ENCODE measurements at regions not wholly inside any gene's neighbourhood (a gene's known extent, or its start where the extent isn't known, plus 50 kb on each side); places are given as distances from the start of the nearest gene placed in this dataset.

DNA sequence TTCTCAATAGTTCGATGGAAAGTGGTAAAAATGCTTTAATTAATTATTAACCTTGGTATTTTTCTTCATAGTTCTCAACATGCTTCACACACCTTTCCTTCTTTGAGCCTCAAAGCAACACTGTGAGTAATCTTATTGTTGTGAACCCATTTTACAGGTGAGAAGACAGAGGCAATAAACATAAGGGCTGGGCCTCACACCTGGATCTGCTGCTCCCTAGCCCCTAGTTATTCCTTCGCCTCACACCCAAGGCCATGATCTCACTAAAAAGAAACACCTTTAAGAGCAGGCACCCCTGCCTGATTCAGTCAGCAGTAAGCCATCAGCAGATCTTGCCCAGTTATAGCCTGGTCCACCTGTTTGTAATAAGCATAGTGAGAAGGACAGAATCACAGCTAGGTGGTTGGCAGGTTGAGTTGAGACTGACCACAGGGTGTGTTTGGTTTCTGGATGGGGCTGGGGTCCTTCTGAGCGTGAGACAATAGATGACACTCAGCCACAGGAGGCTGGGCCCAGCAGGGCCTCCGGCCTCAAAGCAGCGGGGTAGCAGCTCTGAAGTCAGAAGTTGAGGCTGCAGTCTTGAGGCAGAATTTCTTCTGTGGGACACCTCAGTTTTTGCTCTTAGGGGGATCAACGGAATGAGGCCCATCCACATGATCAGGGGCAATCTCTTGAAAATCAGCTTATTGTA is 203.9 kb downstream of the RHOU start:
- Histone ChIP-seq H3K9me3 (peaks cover 0 to 3% (median 0%) of the 10 kb centered on the region in 4 donors), H3K4me3 (no peak overlapping the region), H3K4me1 (peaks cover 0 to 31% (median 2%) of the 10 kb centered on the region in 4 donors), H3K36me3 (no peaks in the 10 kb centered on the region), H3K27ac (peak overlapping the region in 2 of 4 donors; percentile 17 to 55), H3K27me3 (no peaks in the 10 kb centered on the region)
- no peak for DNase-seq
- no peak for TF ChIP-seq POLR2A (IDR thresholded peaks at IDR 0.05)

DNA sequence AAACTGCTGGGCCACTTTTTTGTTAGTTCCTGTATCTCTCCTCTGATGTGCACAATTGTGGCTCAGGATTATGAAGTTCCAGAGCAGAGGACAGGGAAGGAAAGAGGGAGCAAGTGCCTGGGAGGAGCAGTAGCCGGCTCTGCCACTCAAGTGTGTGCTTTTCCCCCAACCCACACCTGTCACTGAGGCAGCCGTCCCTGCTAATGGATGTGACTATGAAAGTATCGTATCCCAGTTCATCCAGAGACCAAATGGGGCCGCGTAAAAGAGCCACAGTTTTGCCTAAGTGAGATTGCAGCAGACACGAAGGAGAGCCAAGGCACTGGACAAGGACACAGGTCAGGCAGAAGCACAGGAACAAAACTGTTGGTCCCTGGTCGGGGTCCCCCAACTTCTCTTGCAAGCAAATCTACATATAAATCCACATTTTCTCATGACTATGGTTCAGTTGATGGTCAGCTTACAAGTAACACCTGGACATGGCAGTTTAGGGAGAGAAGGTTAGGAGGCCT is 204.7 kb downstream of the RHOU start:
- Histone ChIP-seq H3K4me3 (no peak overlapping the region), H3K27me3 (no peaks in the 10 kb centered on the region), H3K4me1 (peaks cover 0 to 24% (median 2%) of the 10 kb centered on the region in 4 donors), H3K27ac (no peak overlapping the region), H3K36me3 (no peaks in the 10 kb centered on the region), H3K9me3 (peaks cover 0 to 3% (median 0%) of the 10 kb centered on the region in 4 donors)
- no peak for DNase-seq
- TF ChIP-seq, protein P1, sequence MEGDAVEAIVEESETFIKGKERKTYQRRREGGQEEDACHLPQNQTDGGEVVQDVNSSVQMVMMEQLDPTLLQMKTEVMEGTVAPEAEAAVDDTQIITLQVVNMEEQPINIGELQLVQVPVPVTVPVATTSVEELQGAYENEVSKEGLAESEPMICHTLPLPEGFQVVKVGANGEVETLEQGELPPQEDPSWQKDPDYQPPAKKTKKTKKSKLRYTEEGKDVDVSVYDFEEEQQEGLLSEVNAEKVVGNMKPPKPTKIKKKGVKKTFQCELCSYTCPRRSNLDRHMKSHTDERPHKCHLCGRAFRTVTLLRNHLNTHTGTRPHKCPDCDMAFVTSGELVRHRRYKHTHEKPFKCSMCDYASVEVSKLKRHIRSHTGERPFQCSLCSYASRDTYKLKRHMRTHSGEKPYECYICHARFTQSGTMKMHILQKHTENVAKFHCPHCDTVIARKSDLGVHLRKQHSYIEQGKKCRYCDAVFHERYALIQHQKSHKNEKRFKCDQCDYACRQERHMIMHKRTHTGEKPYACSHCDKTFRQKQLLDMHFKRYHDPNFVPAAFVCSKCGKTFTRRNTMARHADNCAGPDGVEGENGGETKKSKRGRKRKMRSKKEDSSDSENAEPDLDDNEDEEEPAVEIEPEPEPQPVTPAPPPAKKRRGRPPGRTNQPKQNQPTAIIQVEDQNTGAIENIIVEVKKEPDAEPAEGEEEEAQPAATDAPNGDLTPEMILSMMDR (IDR thresholded peaks at IDR 0.05) = no peak
- no peak for TF ChIP-seq POLR2A (IDR thresholded peaks at IDR 0.05)

DNA sequence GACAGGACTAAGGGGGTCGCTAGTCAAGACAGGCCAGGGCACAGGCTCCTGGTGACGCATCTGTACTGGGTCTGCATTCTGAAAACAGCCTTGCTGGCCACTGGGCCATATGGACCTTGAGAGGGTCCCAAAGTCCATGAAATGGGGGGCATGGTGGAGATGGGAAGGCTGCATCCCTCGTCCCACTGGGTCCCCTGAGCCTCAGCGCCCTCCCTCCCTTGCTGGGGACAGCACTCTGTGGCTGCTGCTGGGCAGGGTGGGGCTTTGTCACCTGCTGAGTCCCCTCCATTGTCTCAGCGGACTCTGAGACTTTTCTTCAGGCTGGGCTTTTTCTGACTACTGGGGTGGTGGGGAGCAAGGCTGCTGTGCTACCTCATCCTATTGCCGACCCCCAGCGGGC is 205.2 kb downstream of the RHOU start:
- Histone ChIP-seq H3K36me3 (no peaks in the 10 kb centered on the region), H3K4me1 (peaks cover 0 to 24% (median 2%) of the 10 kb centered on the region in 4 donors), H3K9me3 (peaks cover 0 to 3% (median 0%) of the 10 kb centered on the region in 4 donors), H3K27ac (no peak overlapping the region), H3K4me3 (no peak overlapping the region), H3K27me3 (no peaks in the 10 kb centered on the region)
- TF ChIP-seq, protein P1 (IDR thresholded peaks at IDR 0.05) = no peak
- TF ChIP-seq POLR2A (IDR thresholded peaks at IDR 0.05) = no peak
- DNase-seq = no peak

DNA sequence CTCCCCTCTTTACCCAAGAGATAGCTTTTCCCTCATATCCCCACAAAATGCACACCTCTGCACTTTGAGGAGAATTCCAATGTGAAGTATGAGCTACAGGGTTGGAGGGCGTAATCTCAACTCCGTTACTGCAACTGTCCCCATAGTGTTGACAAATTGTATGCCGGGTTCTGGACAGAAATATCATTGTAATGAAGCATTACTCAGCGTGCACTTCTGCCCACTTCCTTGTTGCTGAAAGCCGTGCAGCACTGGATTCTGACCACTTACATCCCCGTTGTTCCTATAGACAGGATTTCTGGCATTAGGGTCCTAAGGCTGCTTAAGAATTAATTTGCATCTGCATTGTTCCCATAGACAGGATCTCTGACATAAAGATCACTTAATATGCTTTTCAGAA is 205.6 kb downstream of the RHOU start:
- Histone ChIP-seq H3K27me3 (no peaks in the 10 kb centered on the region), H3K36me3 (no peaks in the 10 kb centered on the region), H3K4me3 (no peak overlapping the region), H3K27ac (no peak overlapping the region), H3K9me3 (peaks cover 0 to 3% (median 0%) of the 10 kb centered on the region in 4 donors), H3K4me1 (peaks cover 0 to 20% (median under 1%) of the 10 kb centered on the region in 4 donors)
- TF ChIP-seq POLR2A (IDR thresholded peaks at IDR 0.05) = no peak
- TF ChIP-seq, protein P1 (IDR thresholded peaks at IDR 0.05) = no peak
- no peak for DNase-seq

DNA sequence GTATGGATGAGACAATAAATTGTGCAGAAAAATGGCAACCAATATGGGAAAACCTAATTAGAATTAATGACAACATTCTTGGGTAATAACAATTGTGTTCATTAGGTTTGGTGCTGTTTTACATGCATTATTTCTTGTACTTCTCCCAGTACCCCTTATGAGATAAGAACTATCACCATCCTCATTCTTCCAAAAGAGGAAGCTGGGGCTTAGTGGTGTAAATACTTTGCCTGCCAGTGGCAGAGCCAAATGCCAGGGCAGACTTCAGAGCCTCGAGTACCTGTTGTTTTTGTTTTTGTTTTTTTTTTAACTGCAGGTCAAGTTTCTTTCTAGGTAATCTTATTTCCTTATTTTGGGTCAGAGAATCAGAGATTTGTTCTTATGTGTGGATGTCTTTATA is 206.4 kb downstream of the RHOU start:
- Histone ChIP-seq H3K4me1 (peaks cover 0 to 13% (median 0%) of the 10 kb centered on the region in 4 donors), H3K4me3 (no peak overlapping the region), H3K27ac (no peak overlapping the region), H3K9me3 (peaks cover 0 to 3% (median 0%) of the 10 kb centered on the region in 4 donors), H3K36me3 (no peaks in the 10 kb centered on the region), H3K27me3 (no peaks in the 10 kb centered on the region)
- DNase-seq = no peak
- TF ChIP-seq POLR2A (IDR thresholded peaks at IDR 0.05) = no peak
- TF ChIP-seq, protein P1 (IDR thresholded peaks at IDR 0.05) = no peak

DNA sequence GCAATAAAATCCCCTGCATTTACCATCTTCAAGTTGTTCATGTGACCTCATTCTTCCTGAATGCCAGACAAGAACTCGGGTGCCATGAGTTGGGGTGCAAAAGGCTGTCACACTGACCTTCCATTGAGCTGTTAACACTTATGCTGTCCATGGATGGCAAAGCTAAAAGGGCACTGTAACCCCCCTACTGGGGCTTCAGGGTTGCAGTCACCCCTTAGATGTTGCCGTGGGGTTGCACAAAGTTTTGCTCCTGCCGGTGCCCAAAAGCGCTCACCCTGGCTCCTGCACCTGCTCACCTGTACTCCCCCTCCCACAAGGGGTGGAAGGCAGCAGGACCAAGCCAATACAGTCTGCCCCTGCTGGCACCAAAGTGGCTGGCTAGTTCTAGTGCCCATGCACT is 208.2 kb downstream of the RHOU start:
- H3K9me3 ChIP-seq = peaks cover 0 to 3% (median 0%) of the 10 kb centered on the region in 4 donors
- no peaks in the 10 kb centered on the region for H3K27me3 ChIP-seq
- H3K4me1 ChIP-seq = no peaks in the 10 kb centered on the region
- TF ChIP-seq POLR2A (IDR thresholded peaks at IDR 0.05) = no peak
- TF ChIP-seq, protein P1 (IDR thresholded peaks at IDR 0.05) = no peak
- H3K4me3 ChIP-seq = no peak overlapping the region
- no peak for DNase-seq
- H3K27ac ChIP-seq = no peak overlapping the region
- no peaks in the 10 kb centered on the region for H3K36me3 ChIP-seq

All from Peyer's patch (tissue), 4 donors.